ENCODE measurements at regions not wholly inside any gene's neighbourhood (a gene's known extent, or its start where the extent isn't known, plus 50 kb on each side); places are given as distances from the start of the nearest gene placed in this dataset.
"Not testable (repeated sequence)": the region's sequence is repeated elsewhere in the genome, so short reads cannot be mapped to it uniquely, and the experiment has no call there.

- Histone ChIP-seq H3K4me3 (no peak overlapping the region), H3K9me3 (no peaks in the 10 kb centered on the region), H3K36me3 (no peaks in the 10 kb centered on the region), H3K4me1 (peaks cover 0 to 16% (median 6%) of the 10 kb centered on the region in 4 donors), H3K27ac (no peak overlapping the region), H3K27me3 (no peaks in the 10 kb centered on the region)
- intact Hi-C loops (cut with DNase I) = no loop called here
- DNase-seq = no peak
- WGBS, 2 donors = 19 to 50% methylated on average over 4 of the region's 4 CpGs
- TF ChIP-seq POLR2AphosphoS5 (IDR thresholded peaks at IDR 0.05) (peak in 3 of 4 donors; percentile 31 to 47 (median 45)), POLR2A (IDR thresholded peaks at IDR 0.05) (no peak)
These were observed 100.5 kb downstream of the ZBTB18 start for GRCh38 chr1:244151537-244151936.

- Histone ChIP-seq H3K4me3 (no peak overlapping the region), H3K27ac (peak overlapping the region in 3 of 4 donors; percentile 28 to 58 (median 43)), H3K4me1 (peaks cover 0 to 16% (median 6%) of the 10 kb centered on the region in 4 donors), H3K27me3 (no peaks in the 10 kb centered on the region), H3K36me3 (no peaks in the 10 kb centered on the region), H3K9me3 (no peaks in the 10 kb centered on the region)
- TF ChIP-seq POLR2A (IDR thresholded peaks at IDR 0.05) = no peak
- no peak for TF ChIP-seq POLR2AphosphoS5 (IDR thresholded peaks at IDR 0.05)
- TF ChIP-seq CTCF (IDR thresholded peaks at IDR 0.05) = no peak
- DNase-seq = no peak
- WGBS, 2 donors = 35 to 52% methylated on average over 5 of the region's 5 CpGs
- intact Hi-C loops (cut with DNase I) = no loop called here
These were observed 103.4 kb downstream of the ZBTB18 start for GRCh38 chr1:244154508-244154871.

- Histone ChIP-seq H3K27ac (peak overlapping the region in 3 of 4 donors; percentile 28 to 58 (median 43)), H3K36me3 (no peaks in the 10 kb centered on the region), H3K4me3 (no peak overlapping the region), H3K27me3 (no peaks in the 10 kb centered on the region), H3K4me1 (peaks cover 0 to 16% (median 6%) of the 10 kb centered on the region in 4 donors), H3K9me3 (no peaks in the 10 kb centered on the region)
- TF ChIP-seq EP300 (IDR thresholded peaks at IDR 0.05) = peak in 1 of 4 donors; percentile 17
- TF ChIP-seq POLR2A (IDR thresholded peaks at IDR 0.05) = no peak
- peak in 1 of 4 donors; percentile 54 for TF ChIP-seq POLR2AphosphoS5 (IDR thresholded peaks at IDR 0.05)
- peak; percentile 81 for DNase-seq
- WGBS, 2 donors = 74 to 82% methylated on average over 21 of the region's 21 CpGs
- intact Hi-C loops (cut with DNase I) = loop anchor here (5.0 kb wide), 1 partner anchor 108 kb away; no protein-coding TSS in a partner anchor
These were observed 103.9 kb downstream of the ZBTB18 start for GRCh38 chr1:244154872-244155531.

GRCh38 chr1:244155661-244156060, 104.6 kb downstream of the ZBTB18 start:
- H3K27ac ChIP-seq = peak overlapping the region in 3 of 4 donors; percentile 28 to 58 (median 43)
- no peak overlapping the region for H3K4me3 ChIP-seq
- peaks cover 0 to 16% (median 6%) of the 10 kb centered on the region in 4 donors for H3K4me1 ChIP-seq
- no peaks in the 10 kb centered on the region for H3K36me3 ChIP-seq
- TF ChIP-seq POLR2AphosphoS5 (IDR thresholded peaks at IDR 0.05) (no peak), CTCF (IDR thresholded peaks at IDR 0.05) (no peak), POLR2A (IDR thresholded peaks at IDR 0.05) (no peak), EP300 (IDR thresholded peaks at IDR 0.05) (no peak)
- intact Hi-C loops (cut with DNase I) = loop anchor here (5.0 kb wide), 1 partner anchor 108 kb away; no protein-coding TSS in a partner anchor
- no peaks in the 10 kb centered on the region for H3K9me3 ChIP-seq
- 92 to 93% methylated on average over 11 of the region's 11 CpGs for WGBS, 2 donors
- H3K27me3 ChIP-seq = no peaks in the 10 kb centered on the region
- DNase-seq = no peak

GRCh38 chr1:244156617-244157016, 105.5 kb downstream of the ZBTB18 start:
- not testable (repeated sequence) for H3K4me3 ChIP-seq, H3K27me3 ChIP-seq, H3K27ac ChIP-seq, H3K4me1 ChIP-seq, DNase-seq, H3K9me3 ChIP-seq, H3K36me3 ChIP-seq
- intact Hi-C loops (cut with DNase I) = loop anchor here (5.0 kb wide), 1 partner anchor 109 kb away; no protein-coding TSS in a partner anchor

GRCh38 chr1:244157731-244158438, 106.8 kb downstream of the ZBTB18 start:
- intact Hi-C loops (cut with DNase I) = loop anchor here (5.0 kb wide), 1 partner anchor 111 kb away; no protein-coding TSS in a partner anchor
- no peak for DNase-seq
- H3K36me3 ChIP-seq = no peaks in the 10 kb centered on the region
- TF ChIP-seq POLR2A (IDR thresholded peaks at IDR 0.05) (no peak), CTCF (IDR thresholded peaks at IDR 0.05) (no peak), POLR2AphosphoS5 (IDR thresholded peaks at IDR 0.05) (no peak), EP300 (IDR thresholded peaks at IDR 0.05) (no peak)
- no peaks in the 10 kb centered on the region for H3K9me3 ChIP-seq
- H3K27me3 ChIP-seq = no peaks in the 10 kb centered on the region
- WGBS, 2 donors = 94 to 96% methylated on average over 3 of the region's 3 CpGs
- H3K4me1 ChIP-seq = peaks cover 0 to 8% (median 0%) of the 10 kb centered on the region in 4 donors
- H3K4me3 ChIP-seq = no peak overlapping the region
- no peak overlapping the region for H3K27ac ChIP-seq
